Neutrophil (primary cell): ENCODE measurements at regions not wholly inside any gene's neighbourhood (a gene's known extent, or its start where the extent isn't known, plus 50 kb on each side); places are given as distances from the start of the nearest gene placed in this dataset.

Experiments
- H3K27ac ChIP-seq: fragments of 200-600 bp; sonication (generic); 2 replicates; pipeline ENCODE4 v1.5.1; 2016; ENCODE audit warnings: mild to moderate bottlenecking, moderate library complexity
- H3K27me3 ChIP-seq: fragments of 200-600 bp; sonication (generic); 2 replicates; pipeline ENCODE4 v1.6.0; 2016; ENCODE audit warnings: mild to moderate bottlenecking
- H3K36me3 ChIP-seq: fragments of 200-600 bp; sonication (generic); 2 replicates; pipeline ENCODE4 v1.5.1; 2017
- H3K4me1 ChIP-seq, 2 experiments: fragments of 200-600 bp in 1 of 2; sonication (generic) in 1 of 2; 1 replicate in 1 of 2; 2 replicates in 1 of 2; pipeline versions ENCODE4 v1.5.1 to v1.6.1; 2013 to 2016; ENCODE audit warnings: low read depth in 1 of 2, low read length in 1 of 2, mild to moderate bottlenecking in 1 of 2, moderate library complexity in 1 of 2; ENCODE audit not compliant: control insufficient read depth in 1 of 2, insufficient read depth in 1 of 2
- H3K4me3 ChIP-seq, 2 experiments: fragments of 200-600 bp in 1 of 2; sonication (generic) in 1 of 2; 1 replicate in 1 of 2; 2 replicates in 1 of 2; pipeline ENCODE4 v1.5.1; 2013 to 2016; ENCODE audit warnings: low read depth in 1 of 2, low read length in 1 of 2, mild to moderate bottlenecking in 1 of 2, moderate library complexity in 1 of 2
- H3K9me3 ChIP-seq: fragments of 200-600 bp; sonication (generic); 2 replicates; pipeline ENCODE4 v1.5.1; 2016
- CTCF ChIP-seq: fragments of 200-600 bp; sonication (generic); IDR thresholded peaks from 2 replicates; pipeline ENCODE4 v1.5.1; 2016; ENCODE audit warnings: antibody characterized with exemption

- Histone ChIP-seq H3K4me3 (no peak overlapping the region), H3K27ac (no peak overlapping the region), H3K4me1 (no peaks in the 10 kb centered on the region), H3K36me3 (no peaks in the 10 kb centered on the region), H3K9me3 (no peaks in the 10 kb centered on the region), H3K27me3 (no peaks in the 10 kb centered on the region)
- TF ChIP-seq CTCF = no peak
These were observed 1321.2 kb downstream of the NCAM2 start for GRCh38 chr21:22319435-22319834.

GRCh38 chr21:22342889-22343288, 1344.7 kb downstream of the NCAM2 start:
- Histone ChIP-seq H3K27ac (no peak overlapping the region), H3K36me3 (no peaks in the 10 kb centered on the region), H3K4me1 (no peaks in the 10 kb centered on the region), H3K4me3 (no peak overlapping the region), H3K27me3 (no peaks in the 10 kb centered on the region), H3K9me3 (no peaks in the 10 kb centered on the region)
- TF ChIP-seq CTCF = no peak

GRCh38 chr21:22343303-22343702, 1345.1 kb downstream of the NCAM2 start:
- Histone ChIP-seq H3K27ac (no peak overlapping the region), H3K4me1 (no peaks in the 10 kb centered on the region), H3K9me3 (no peaks in the 10 kb centered on the region), H3K36me3 (no peaks in the 10 kb centered on the region), H3K4me3 (no peak overlapping the region), H3K27me3 (no peaks in the 10 kb centered on the region)
- TF ChIP-seq CTCF = no peak

- TF ChIP-seq CTCF = no peak
- Histone ChIP-seq H3K4me3 (no peak overlapping the region), H3K27ac (no peak overlapping the region), H3K9me3 (no peaks in the 10 kb centered on the region), H3K4me1 (no peaks in the 10 kb centered on the region), H3K36me3 (no peaks in the 10 kb centered on the region), H3K27me3 (no peaks in the 10 kb centered on the region)
These were observed 1345.5 kb downstream of the NCAM2 start for GRCh38 chr21:22343721-22344120.

- Histone ChIP-seq H3K27me3 (no peaks in the 10 kb centered on the region), H3K36me3 (no peaks in the 10 kb centered on the region), H3K27ac (no peak overlapping the region), H3K9me3 (no peaks in the 10 kb centered on the region), H3K4me3 (no peak overlapping the region), H3K4me1 (no peaks in the 10 kb centered on the region)
- no peak for TF ChIP-seq CTCF
These were observed 1347.4 kb downstream of the NCAM2 start for GRCh38 chr21:22345624-22346023.

- H3K9me3 ChIP-seq = no peaks in the 10 kb centered on the region
- H3K36me3 ChIP-seq = no peaks in the 10 kb centered on the region
- no peak overlapping the region for H3K27ac ChIP-seq
- no peak overlapping the region for H3K4me3 ChIP-seq
- H3K27me3 ChIP-seq = no peaks in the 10 kb centered on the region
- no peak for TF ChIP-seq CTCF
- no peaks in the 10 kb centered on the region for H3K4me1 ChIP-seq
These were observed 1348.4 kb downstream of the NCAM2 start for GRCh38 chr21:22346576-22346975.
